ENCODE measurements at regions not wholly inside any gene's neighbourhood (a gene's known extent, or its start where the extent isn't known, plus 50 kb on each side); places are given as distances from the start of the nearest gene placed in this dataset.

GRCh38 chr10:107889105-107889504 is 724.6 kb upstream of the SORCS1 start:
- Histone ChIP-seq H3K9me2 (replicated peaks; ENCODE audit: low read depth, low read length) (no peaks in the 10 kb centered on the region), H3K4me1 (ENCODE audit: insufficient read depth, low read length, poor library complexity, severe bottlenecking) (no peaks in the 10 kb centered on the region), H2AFZ (ENCODE audit: low read length) (no peak overlapping the region), H3K9me3 (ENCODE audit: insufficient read depth, low read depth, low read length) (0 out of 2 replicates have a peak, but pooled peaks cover 3% of the 10 kb centered on the region), H3K9ac (ENCODE audit: low read depth, low read length, poor library complexity, severe bottlenecking) (no peak overlapping the region), H3K4me3 (ENCODE audit: low read length, poor library complexity, severe bottlenecking) (no peak overlapping the region), H4K20me1 (ENCODE audit: insufficient read depth, low read length, poor library complexity, severe bottlenecking) (no peaks in the 10 kb centered on the region), H3K36me3 (ENCODE audit: insufficient read depth, low read length) (no peaks in the 10 kb centered on the region), H3K4me2 (ENCODE audit: low read depth, low read length, poor library complexity, severe bottlenecking) (no peak overlapping the region), H3K27me3 (ENCODE audit: insufficient read depth, low read length, poor library complexity, severe bottlenecking) (no peaks in the 10 kb centered on the region), H3F3A (ENCODE audit: low read depth) (no peaks in the 10 kb centered on the region), H3K79me2 (ENCODE audit: insufficient read depth, low read length) (no peaks in the 10 kb centered on the region)
- TF ChIP-seq EZH2phosphoT487 (IDR thresholded peaks at IDR 0.05; ENCODE audit: borderline replicate concordance) (no peak), CTCF (conservative IDR thresholded peaks at IDR 0.05; ENCODE audit: low read length) (no peak)

- H3K4me2 ChIP-seq (ENCODE audit: low read depth, low read length, poor library complexity, severe bottlenecking) = no peak overlapping the region
- H4K20me1 ChIP-seq (ENCODE audit: insufficient read depth, low read length, poor library complexity, severe bottlenecking) = no peaks in the 10 kb centered on the region
- H3K27me3 ChIP-seq (ENCODE audit: insufficient read depth, low read length, poor library complexity, severe bottlenecking) = no peaks in the 10 kb centered on the region
- no peaks in the 10 kb centered on the region for H3F3A ChIP-seq (ENCODE audit: low read depth)
- no peak overlapping the region for H3K9ac ChIP-seq (ENCODE audit: low read depth, low read length, poor library complexity, severe bottlenecking)
- H3K9me2 ChIP-seq (replicated peaks; ENCODE audit: low read depth, low read length) = no peaks in the 10 kb centered on the region
- no peak overlapping the region for H2AFZ ChIP-seq (ENCODE audit: low read length)
- no peak for TF ChIP-seq EZH2phosphoT487 (IDR thresholded peaks at IDR 0.05; ENCODE audit: borderline replicate concordance)
- TF ChIP-seq CTCF (conservative IDR thresholded peaks at IDR 0.05; ENCODE audit: low read length) = no peak
- H3K9me3 ChIP-seq (ENCODE audit: insufficient read depth, low read depth, low read length) = 0 out of 2 replicates have a peak, but pooled peaks cover 3% of the 10 kb centered on the region
- H3K36me3 ChIP-seq (ENCODE audit: insufficient read depth, low read length) = no peaks in the 10 kb centered on the region
- no peaks in the 10 kb centered on the region for H3K4me1 ChIP-seq (ENCODE audit: insufficient read depth, low read length, poor library complexity, severe bottlenecking)
- no peak overlapping the region for H3K4me3 ChIP-seq (ENCODE audit: low read length, poor library complexity, severe bottlenecking)
- no peaks in the 10 kb centered on the region for H3K79me2 ChIP-seq (ENCODE audit: insufficient read depth, low read length)
Measured at GRCh38 chr10:107880185-107880584, 715.7 kb upstream of the SORCS1 start.

GRCh38 chr10:107873007-107873406 is 708.5 kb upstream of the SORCS1 start:
- Histone ChIP-seq H3K36me3 (ENCODE audit: insufficient read depth, low read length) (no peaks in the 10 kb centered on the region), H3K4me3 (ENCODE audit: low read length, poor library complexity, severe bottlenecking) (no peak overlapping the region), H3K4me1 (ENCODE audit: insufficient read depth, low read length, poor library complexity, severe bottlenecking) (no peaks in the 10 kb centered on the region), H3K9me3 (ENCODE audit: insufficient read depth, low read depth, low read length) (no peaks in the 10 kb centered on the region), H3K9me2 (replicated peaks; ENCODE audit: low read depth, low read length) (no peaks in the 10 kb centered on the region), H3K27me3 (ENCODE audit: insufficient read depth, low read length, poor library complexity, severe bottlenecking) (no peaks in the 10 kb centered on the region), H2AFZ (ENCODE audit: low read length) (no peak overlapping the region), H3K79me2 (ENCODE audit: insufficient read depth, low read length) (no peaks in the 10 kb centered on the region), H3K9ac (ENCODE audit: low read depth, low read length, poor library complexity, severe bottlenecking) (no peak overlapping the region), H4K20me1 (ENCODE audit: insufficient read depth, low read length, poor library complexity, severe bottlenecking) (no peaks in the 10 kb centered on the region), H3K4me2 (ENCODE audit: low read depth, low read length, poor library complexity, severe bottlenecking) (no peak overlapping the region), H3F3A (ENCODE audit: low read depth) (no peaks in the 10 kb centered on the region)
- TF ChIP-seq CTCF (conservative IDR thresholded peaks at IDR 0.05; ENCODE audit: low read length) = no peak
- TF ChIP-seq EZH2phosphoT487 (IDR thresholded peaks at IDR 0.05; ENCODE audit: borderline replicate concordance) = no peak

Data from Loucy (cell line).